ENCODE measurements at regions not wholly inside any gene's neighbourhood (a gene's known extent, or its start where the extent isn't known, plus 50 kb on each side); places are given as distances from the start of the nearest gene placed in this dataset.

GRCh38 chr21:27817902-27818623 is 851.2 kb upstream of the ADAMTS5 start:
- TF ChIP-seq, protein P1, sequence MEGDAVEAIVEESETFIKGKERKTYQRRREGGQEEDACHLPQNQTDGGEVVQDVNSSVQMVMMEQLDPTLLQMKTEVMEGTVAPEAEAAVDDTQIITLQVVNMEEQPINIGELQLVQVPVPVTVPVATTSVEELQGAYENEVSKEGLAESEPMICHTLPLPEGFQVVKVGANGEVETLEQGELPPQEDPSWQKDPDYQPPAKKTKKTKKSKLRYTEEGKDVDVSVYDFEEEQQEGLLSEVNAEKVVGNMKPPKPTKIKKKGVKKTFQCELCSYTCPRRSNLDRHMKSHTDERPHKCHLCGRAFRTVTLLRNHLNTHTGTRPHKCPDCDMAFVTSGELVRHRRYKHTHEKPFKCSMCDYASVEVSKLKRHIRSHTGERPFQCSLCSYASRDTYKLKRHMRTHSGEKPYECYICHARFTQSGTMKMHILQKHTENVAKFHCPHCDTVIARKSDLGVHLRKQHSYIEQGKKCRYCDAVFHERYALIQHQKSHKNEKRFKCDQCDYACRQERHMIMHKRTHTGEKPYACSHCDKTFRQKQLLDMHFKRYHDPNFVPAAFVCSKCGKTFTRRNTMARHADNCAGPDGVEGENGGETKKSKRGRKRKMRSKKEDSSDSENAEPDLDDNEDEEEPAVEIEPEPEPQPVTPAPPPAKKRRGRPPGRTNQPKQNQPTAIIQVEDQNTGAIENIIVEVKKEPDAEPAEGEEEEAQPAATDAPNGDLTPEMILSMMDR (IDR thresholded peaks at IDR 0.05) = no peak
- TF ChIP-seq POLR2A (IDR thresholded peaks at IDR 0.05) = no peak
- TF ChIP-seq POLR2AphosphoS5 (IDR thresholded peaks at IDR 0.05) = no peak
